Breast epithelium (tissue), 3 donors: ENCODE measurements at regions not wholly inside any gene's neighbourhood (a gene's known extent, or its start where the extent isn't known, plus 50 kb on each side); places are given as distances from the start of the nearest gene placed in this dataset.

Experiments used
- CTCF ChIP-seq, 3 donors: fragments of 450-650 bp; IDR thresholded peaks; one replicate each; pipeline ENCODE4 v1.5.1; 2016 to 2017; ENCODE audit warnings: antibody characterized with exemption in 3 of 3, mild to moderate bottlenecking in 3 of 3, moderate library complexity in 3 of 3
- POLR2A ChIP-seq: fragments of 450-650 bp; IDR thresholded peaks from one replicate; pipeline ENCODE4 v1.6.1; 2016; ENCODE audit warnings: antibody characterized with exemption, mild to moderate bottlenecking, moderate library complexity
- POLR2AphosphoS5 ChIP-seq, 3 donors: sonication (generic); formaldehyde crosslinking; IDR thresholded peaks; one replicate each; pipeline ENCODE4 v1.6.1; 2017; ENCODE audit warnings: antibody characterized with exemption in 3 of 3

GRCh38 chr11:36930256-36930655, 332.2 kb upstream of the RAG2 start:
- TF ChIP-seq POLR2AphosphoS5 (IDR thresholded peaks at IDR 0.05), result no peak
- TF ChIP-seq POLR2A, result no peak
- no peak for TF ChIP-seq CTCF (IDR thresholded peaks at IDR 0.05)
